HG03196 (cell line): ENCODE measurements at regions not wholly inside any gene's neighbourhood (a gene's known extent, or its start where the extent isn't known, plus 50 kb on each side); places are given as distances from the start of the nearest gene placed in this dataset.

Experiments used
- ATAC-seq: cut with Tn5 transposase; IDR thresholded peaks from one replicate; pipeline ENCODE4 v1.9.1; 2021; ENCODE audit not compliant: unreplicated experiment

DNA sequence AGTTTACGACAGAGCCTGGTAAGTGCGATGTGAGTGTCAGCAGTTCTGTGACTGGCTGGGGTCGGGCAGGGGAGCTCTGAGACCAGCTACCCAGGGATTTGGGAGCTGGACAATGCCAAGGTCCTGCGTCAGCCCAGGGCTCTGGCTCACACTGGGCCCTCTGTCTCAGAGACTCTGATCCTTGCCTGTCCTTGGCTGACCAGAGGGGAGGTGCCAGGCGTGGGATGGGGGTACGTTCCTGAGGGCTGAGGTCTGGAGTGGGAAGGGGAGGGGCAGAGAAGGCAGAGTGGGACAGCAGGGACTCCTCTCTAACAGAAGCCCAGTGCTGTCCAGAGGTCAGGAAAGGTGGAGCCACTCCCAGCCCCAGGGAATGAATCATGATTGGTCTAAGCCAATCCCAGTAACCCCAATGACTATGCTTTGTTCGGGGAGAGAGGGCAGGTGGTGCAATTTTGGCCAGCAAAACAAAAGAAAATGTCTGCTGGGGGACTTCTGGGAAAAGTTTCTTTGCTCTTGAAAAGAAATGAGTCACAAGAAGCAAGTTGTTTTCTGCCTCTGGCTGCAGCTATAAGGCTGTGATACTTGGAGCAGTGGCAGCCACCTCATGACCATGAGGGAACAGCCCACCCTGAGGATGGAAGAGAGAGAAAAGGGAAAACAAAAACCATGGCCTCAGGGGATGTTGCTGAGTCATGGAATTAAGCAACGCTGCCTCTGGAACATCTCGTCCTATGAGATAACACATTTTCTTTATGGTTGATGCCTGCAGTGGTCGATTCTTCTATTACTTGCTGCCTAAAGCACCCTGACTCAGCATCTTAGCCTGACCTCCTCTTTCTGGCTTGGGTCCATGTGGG, 108.3 kb downstream of the CHST1 start:
- ATAC-seq, result no peak

DNA sequence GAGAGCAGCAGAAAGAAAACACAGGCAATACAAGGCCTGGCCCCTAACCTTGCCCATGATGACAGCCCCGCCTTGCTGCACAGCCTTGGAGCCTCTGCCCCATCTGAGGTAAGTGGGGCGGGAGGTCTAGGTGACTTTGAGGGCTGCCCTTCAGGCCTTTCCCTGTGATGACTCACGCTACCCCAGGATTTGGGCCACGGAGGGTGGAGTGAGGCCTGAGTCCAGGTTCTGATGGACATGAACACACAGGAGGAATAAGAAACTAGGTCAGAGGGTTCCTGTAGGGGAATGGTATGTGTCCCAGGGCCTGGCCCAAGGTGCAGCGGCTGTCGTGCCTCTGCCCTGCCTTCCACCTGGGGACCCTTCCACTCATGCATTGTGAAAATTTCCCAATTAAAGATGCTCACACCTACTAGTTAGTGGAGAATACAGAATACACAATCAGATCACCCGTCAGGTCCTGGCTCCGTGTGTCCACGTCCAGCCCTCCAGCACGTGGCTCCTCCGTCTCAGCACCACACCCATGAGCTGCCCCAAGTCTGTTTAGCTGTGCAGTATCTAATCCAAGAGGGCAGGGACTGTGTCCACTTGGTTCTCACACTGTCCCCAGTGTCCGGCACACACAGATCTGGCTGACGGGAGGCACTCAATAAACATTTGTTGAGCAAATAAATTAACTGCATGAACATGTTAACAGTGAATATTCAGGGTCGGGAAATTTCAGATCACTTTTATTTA, 111.0 kb downstream of the CHST1 start:
- no peak for ATAC-seq

DNA sequence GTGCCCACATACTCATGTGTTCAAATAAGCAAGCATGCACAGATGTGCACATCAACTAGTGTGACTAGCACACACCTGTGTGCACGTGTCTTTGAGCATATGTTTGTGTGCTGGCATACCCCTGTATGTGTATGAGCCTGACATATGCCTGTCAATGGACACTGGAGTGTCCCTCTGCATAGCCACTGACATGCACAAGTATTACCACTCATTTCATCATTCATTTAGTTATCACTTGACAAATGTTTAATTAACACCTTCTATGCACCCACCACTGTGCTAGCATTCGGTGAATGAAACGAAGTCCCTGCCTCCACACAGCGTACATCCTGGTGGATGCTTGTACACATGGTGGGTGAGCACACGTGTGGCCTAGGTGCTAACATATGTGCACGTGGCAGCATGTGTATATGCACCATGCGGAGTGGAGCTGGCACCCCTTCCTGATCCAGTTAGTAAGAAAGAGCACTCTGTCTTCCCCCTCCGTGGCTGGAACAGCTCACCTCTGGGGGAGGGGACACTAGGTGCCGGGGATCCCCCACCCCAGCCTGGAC, 112.0 kb downstream of the CHST1 start:
- no peak for ATAC-seq

DNA sequence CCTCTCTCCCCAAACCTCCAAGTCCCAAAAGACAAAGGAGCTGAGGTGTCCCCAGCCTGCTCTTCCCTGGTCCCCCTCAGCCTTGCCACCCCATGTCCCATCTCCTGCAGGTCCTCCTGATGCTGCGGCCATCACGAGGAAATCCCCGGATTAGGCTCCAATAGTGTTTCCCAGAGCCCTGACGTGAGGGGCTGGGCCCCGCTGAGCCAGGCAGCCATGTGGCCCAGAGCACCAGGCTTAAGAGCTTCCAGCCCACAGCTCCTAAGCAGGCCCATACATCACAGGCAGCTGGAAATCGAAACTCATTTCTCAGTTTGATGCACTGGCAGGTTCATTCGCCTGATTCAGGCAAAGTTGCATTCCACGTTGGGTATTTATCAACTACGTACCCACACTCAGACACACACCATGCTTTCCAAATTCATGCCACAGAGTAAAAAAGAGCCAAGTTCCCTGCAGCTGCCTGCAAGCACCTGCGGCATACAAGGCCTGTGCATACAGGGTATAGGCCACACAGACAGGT, 114.2 kb downstream of the CHST1 start:
- no peak for ATAC-seq

DNA sequence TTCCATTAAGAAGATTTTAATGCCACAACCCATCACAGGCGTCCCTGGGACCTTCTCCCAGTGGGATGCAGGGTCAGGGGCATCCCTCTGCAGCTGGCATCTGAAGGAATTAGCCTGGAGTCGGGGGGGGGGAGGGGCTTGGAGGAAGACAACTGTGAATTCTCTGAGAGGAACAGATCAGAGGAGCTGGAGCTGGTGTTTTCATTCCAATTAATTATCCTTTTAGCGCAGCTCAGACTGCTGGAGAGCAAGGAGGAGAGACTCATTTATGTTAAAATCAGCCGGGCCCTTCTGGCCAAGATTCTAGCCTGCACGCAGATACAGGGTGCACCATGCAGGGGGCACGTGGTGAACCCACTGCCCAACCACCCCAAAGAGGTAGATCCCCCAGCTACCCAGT, 116.2 kb downstream of the CHST1 start:
- no peak for ATAC-seq

DNA sequence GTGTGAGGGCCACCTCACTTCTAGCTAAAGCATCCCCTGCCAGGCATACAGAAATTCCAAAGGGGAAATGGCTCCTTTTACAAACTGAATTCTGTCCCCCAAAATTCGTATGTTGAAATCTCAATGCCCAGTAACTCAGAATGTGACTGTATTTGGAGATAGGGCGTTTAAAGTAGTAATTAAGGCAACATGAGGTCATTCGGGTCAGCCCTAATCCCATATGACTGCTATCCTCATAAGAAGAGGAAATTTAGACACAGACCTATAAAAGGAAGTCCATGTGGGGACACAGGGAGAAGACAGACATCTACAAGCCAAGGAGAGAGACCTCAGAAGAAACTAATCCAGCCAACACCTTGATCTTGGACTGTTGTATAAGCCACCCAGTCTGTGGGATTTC, 119.1 kb downstream of the CHST1 start:
- no peak for ATAC-seq

DNA sequence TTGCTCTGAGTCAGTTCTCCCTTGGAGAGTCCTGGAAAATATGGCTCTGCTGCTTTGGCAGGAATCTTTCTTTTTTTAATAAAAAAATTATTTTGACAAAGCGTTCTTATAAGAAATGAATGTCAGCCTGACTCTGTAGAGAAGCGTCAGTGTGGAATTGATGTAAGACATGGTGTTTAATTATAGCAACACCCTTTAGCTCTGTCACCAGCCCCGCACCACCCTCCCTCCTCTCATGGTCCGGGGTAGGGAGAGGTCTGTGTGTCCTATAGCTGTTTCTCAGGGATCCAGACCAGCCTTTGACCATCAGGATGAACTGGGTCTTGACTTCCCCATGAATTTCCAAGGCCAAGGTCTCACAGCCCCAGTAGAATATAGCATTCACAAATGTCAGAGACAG, 120.6 kb downstream of the CHST1 start:
- no peak for ATAC-seq

DNA sequence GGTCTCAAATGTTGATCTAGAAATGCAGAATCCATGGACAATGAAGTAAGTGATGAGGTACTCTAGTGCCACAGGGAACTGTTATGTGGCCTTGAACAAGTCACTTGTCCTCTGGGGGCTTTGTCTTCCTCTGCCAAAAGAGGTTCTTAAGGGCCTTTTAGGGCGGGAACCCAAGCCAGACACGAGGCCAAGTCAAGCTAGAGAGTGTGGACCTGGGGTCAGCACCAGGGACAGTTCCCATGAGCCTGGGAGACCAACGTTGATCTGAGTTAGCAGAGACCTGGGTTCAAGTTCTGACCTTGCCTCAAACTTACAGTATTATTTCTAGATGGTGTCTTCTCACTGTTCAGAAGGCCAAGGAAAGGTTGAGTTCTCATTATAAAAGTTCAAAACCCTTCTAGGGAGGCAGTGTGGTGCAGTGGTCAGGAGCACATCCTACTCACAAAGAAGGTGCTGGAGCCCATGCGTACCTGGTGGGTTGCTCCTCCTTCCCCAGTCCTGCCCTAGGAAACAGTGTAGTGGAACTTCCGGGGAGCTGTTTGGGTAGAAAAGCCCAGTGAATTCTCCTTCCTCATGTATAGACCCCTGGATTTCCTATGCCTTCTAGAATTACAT, 121.5 kb downstream of the CHST1 start:
- no peak for ATAC-seq

DNA sequence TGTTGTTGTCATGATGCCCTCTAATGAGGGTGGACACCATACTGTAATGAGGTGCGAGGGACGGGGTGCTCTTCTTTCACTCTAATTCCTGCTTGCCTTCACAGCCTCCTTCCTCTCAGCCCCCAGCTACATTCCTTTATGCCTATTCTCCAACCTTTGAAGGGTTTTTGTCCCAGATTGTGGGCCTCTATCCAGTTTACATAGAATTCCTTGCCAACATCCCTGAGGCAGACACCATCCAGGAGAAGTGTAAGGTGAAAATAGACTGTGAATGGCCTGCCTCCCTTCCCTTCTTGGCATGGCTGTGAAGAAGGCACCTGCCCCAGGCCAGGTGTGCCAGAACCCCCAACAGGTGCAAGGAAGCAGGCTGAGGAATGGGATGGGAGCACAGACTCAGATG, 122.3 kb downstream of the CHST1 start:
- no peak for ATAC-seq

DNA sequence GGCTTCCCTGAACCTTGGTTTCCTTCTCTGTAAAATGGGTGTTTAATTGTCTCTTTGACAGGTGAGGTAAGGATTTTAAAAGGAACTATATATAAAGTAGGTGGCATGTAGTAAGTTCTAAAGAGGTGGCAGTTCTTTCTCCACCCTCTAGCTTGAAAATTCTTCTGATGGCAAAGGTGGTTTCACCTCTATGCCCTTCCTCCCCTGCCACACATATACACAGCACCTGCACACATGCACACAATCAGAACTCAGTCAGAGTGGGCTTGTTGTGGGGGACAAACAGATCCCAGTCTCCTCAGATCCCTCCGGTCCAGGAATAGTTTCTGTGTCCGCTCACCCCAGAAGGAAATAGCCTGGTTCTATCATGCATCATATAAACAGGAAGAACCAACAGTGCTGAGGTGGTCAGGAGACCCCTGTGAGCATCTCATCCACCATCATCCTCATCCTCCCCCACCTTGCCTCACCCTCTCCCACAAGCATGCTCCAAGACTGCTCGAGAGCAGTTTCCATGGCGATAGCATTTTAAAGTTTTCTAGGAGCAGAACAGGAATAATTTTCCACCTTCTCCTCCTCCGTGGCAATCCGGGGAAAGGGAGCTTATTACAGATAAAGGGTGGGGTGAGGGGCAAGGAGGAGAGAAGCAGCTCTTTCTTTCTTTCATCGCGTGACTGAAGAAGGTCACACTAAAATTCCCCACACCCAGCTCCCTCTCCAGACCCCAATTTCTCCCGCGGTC, 123.6 kb downstream of the CHST1 start:
- no peak for ATAC-seq

DNA sequence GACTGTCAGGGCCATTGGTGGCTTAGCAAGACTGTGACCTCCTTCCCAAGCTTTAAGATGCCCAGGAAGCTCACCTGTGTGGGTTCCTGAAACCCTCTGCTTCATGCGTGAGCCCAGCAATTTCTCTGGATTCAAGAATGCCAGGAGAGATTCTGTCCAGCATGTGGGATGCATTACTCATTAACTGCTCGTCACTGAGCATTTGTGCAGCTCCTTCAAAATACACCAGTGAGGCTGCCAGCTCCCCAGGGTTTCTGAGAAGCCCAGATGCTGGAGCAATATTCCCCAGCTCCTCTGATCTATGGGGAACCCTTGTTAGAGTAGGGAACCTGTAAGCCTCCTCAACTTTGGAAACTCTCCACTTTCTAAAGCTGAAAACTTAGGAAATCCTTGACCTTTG, 126.5 kb downstream of the CHST1 start:
- no peak for ATAC-seq

DNA sequence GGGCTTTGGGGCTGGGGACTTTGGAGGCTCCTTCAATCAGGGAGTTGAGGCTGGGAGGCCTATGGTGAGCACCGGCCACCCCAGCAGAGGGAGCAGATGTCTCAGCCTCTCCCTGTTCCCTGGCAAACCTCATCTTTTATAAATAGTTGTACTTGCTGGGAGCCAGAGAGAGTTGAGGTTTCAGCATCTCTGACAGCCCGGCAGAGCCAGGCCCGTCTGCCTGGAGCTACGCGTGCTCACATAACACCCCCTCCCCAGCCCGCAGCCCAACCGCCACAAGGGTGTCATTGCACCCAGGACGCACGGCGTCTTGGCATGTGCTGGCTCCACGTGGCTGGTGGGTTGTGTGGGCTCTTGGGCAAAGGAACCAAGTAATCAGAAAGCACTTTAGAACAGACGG, 127.1 kb downstream of the CHST1 start:
- ATAC-seq, result no peak

DNA sequence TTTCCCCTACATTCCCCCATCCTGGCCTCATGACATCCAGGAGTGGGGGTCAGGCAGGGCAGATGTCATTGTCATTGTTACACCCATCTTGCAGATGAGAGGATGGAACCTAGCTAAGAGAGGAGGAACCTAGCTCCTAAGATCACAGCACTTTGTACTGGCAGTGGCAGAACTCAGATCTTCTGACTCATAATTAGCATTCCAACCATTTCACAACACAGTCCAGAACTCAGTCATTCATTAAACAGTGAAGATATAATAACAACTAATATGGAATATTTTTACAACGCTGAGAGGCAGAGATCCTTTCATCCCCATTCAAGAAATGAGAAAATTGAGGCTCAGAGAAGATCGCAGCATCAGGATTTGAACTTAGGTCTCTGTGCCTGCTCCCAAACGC, 127.8 kb downstream of the CHST1 start:
- no peak for ATAC-seq

DNA sequence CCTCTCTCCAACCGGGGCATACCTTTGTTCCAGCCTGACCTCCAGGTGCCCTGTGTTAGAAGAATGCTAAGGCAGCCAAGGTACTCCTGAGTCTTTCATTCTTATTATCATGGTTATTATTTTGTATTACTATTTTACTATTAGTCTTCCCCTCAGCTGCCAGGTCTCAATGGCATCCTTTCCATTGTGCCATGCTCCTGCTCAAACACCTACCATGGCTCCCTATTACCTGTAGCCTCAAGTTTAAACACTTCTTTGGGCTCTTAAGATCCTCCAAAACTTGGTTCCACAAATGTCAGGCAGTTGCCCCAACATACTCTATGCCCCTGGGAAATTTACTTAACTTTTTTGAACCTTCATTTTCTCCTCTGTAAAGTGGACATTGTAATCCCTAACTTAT, 130.4 kb downstream of the CHST1 start:
- ATAC-seq, result no peak

DNA sequence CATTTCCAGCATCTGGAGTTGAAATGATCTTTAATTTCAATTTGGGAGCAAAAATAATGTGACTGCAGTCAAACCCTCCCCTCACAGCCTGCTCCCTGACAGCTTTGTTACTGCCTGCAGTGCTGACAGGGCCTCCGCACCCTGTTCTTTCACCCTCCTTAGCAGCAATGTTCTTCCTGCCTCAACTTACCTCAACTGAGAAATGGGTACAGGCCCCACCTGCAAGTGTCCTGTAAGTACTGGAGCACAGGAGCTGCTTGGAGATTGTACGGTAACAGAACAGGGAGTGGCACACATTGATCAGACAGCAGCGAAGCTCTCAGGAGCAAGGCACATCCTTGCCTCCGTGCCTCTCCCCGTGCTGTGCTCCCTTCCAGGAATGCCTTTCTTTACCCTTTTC, 131.3 kb downstream of the CHST1 start:
- ATAC-seq, result no peak

DNA sequence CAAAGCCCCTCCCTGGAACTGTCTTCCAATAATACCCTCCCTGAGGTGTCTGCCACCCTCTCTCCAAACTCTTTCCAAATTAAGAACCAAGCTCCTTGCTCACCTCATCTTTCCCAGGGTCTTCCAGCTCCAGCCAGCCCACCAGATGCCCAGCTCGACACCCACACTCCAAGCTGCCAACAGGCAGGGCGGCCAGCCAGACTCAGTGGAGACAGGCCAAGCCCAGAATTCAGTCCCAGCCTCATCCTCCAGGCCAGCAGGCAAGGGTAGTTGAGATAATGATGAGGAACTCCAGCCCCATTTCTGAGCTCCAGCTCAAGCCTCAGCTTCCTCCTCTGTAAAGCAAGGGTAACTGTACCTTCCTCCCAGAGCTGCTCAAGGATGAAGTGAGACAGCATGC, 132.9 kb downstream of the CHST1 start:
- no peak for ATAC-seq

DNA sequence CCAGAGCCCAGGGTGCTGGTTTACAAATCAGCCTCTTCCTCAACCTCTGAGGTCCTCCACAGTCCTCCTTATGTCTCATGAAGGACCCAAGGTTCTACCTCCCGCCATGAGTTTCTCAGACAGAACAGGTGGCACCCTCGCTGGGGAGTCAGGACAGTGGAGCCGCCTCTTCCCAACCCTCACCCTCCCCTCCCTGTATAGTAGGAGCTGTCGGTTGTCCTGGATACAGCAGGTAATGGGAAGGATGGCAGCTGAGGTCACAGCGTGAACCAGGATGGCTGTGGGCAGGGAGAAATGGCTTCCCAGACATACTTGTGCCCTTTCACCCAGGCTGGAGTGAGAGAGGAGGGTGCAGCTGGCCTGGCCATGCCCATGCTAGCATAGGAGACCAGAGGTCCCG, 134.6 kb downstream of the CHST1 start:
- ATAC-seq, result no peak

DNA sequence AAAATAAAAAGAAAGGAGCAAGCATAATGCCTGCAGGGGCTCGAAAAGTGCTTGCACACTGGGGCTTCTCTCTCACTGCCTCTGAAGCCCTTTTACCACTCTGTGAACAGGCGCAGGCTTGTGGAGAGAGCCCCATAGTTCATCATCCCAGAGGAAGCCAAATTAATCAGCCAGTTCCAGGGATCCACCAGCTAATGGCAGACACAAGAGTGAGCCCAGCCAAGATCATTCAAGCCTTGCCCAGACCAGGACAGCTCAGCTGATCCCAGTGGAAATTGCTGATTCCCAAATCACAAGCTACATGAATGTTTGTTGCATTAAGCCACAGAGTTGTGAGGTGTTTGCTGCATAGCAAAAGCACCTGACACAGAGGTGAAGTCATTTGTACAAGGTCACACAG, 135.3 kb downstream of the CHST1 start:
- no peak for ATAC-seq

DNA sequence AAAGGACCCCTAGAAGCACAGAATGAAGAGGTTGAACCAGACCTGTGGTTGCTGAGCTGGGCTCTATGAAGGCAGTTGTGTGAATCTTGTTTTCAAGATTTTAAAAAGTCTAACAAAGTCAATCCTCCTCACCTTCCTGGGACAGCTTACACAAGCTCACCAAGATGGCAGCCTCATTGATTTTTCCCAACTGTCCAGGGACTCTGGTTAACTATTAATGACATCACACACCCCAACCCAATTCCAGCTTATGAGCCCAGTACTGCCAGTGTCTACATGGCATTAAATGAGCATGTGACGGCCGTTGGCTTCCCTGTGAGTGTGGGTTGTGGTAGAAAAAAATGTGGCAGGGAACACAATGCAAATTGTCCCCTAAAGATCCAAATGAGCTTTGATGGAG, 137.0 kb downstream of the CHST1 start:
- ATAC-seq, result no peak

DNA sequence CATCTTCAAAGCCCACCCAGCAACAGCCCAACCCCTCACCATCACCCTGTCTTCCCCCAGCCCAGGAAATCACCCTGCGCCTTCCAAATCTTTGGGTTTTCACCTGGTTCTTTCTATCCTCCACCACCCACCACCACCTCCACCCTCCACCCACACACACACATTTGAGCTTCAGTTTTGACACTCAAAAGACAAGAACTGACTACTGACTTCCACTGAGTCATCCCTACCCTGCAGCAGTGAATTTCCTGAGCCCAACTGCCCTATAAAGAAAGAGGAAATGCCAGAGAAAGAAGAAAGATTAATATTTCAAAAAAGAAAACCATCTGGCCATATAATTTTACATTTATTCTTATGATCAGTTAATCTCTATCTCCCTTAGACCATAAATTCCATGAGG, 137.5 kb downstream of the CHST1 start:
- ATAC-seq, result no peak

DNA sequence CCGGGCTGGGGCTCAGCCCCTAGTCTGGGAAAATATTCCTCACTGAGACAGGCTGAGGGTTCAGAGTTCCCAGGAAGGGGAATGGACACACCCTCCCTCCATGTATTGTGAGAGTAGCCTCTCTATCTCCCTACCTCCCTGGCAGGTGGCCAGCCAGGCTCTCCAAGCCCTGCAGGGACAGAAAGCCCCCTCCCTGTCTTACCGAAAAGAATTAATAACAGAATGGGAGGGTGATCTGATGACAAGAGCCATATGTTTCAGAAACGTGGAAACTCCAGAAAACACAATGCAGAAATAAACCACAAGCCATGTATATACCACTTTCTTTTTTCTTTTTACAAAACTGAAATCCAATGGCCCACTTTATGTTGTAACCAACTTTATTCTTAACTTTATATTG, 140.0 kb downstream of the CHST1 start:
- ATAC-seq, result no peak
